BE2C (cell line): ENCODE measurements at regions not wholly inside any gene's neighbourhood (a gene's known extent, or its start where the extent isn't known, plus 50 kb on each side); places are given as distances from the start of the nearest gene placed in this dataset.
"Not testable (repeated sequence)": the region's sequence is repeated elsewhere in the genome, so short reads cannot be mapped to it uniquely, and the experiment has no call there.

Source experiments
- DNase-seq: peaks from one replicate; pipeline ENCODE4 v3.0.0-alpha.2; 2020
- H3K27me3 ChIP-seq: fragments of 250-450 bp; sonication (Bioruptor Pico); 2 replicates; pipeline ENCODE4 v1.5.1; 2020; ENCODE audit warnings: mild to moderate bottlenecking
- H3K36me3 ChIP-seq: fragments of 250-450 bp; sonication (Bioruptor Pico); 2 replicates; pipeline ENCODE4 v1.5.1; 2020; ENCODE audit warnings: mild to moderate bottlenecking
- H3K4me1 ChIP-seq: fragments of 250-450 bp; sonication (Bioruptor Pico); 2 replicates; pipeline ENCODE4 v1.5.1; 2020
- H3K4me3 ChIP-seq: 2 replicates; pipeline ENCODE4 v1.5.1; 2011; ENCODE audit warnings: low read depth, low read length
- H3K9me3 ChIP-seq: fragments of 250-450 bp; sonication (Bioruptor Pico); 2 replicates; pipeline ENCODE4 v1.5.1; 2020
- TF ChIP-seq, protein P1 (sequence below): IDR thresholded peaks from 2 replicates; pipeline ENCODE4 v1.5.1; 2012; ENCODE audit warnings: mild to moderate bottlenecking, low read depth, low read length

DNA sequence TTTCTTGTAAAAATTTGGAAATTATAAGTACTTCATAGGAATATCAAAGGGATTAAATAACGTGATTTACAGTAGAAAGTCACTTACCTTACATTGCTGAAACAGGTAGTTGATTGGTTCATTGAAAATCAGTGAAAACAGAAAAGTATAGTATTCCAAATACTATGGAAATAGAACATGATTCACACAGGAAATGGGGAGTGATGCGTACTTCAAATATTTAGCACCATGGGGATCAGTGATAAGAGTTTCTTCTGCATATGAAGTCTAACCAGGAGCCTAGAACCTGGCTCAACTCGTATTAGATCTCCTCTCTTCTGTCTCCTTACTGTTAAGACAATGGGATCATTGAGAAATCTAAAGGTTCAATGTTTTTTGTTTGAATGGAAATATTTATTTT, 133.3 kb downstream of the FAM174A start:
- Histone ChIP-seq H3K27me3 (no peaks in the 10 kb centered on the region), H3K4me1 (no peaks in the 10 kb centered on the region), H3K36me3 (no peaks in the 10 kb centered on the region), H3K4me3 (no peak overlapping the region), H3K9me3 (no peaks in the 10 kb centered on the region)
- TF ChIP-seq, protein P1, sequence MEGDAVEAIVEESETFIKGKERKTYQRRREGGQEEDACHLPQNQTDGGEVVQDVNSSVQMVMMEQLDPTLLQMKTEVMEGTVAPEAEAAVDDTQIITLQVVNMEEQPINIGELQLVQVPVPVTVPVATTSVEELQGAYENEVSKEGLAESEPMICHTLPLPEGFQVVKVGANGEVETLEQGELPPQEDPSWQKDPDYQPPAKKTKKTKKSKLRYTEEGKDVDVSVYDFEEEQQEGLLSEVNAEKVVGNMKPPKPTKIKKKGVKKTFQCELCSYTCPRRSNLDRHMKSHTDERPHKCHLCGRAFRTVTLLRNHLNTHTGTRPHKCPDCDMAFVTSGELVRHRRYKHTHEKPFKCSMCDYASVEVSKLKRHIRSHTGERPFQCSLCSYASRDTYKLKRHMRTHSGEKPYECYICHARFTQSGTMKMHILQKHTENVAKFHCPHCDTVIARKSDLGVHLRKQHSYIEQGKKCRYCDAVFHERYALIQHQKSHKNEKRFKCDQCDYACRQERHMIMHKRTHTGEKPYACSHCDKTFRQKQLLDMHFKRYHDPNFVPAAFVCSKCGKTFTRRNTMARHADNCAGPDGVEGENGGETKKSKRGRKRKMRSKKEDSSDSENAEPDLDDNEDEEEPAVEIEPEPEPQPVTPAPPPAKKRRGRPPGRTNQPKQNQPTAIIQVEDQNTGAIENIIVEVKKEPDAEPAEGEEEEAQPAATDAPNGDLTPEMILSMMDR, result no peak
- DNase-seq, result no peak

DNA sequence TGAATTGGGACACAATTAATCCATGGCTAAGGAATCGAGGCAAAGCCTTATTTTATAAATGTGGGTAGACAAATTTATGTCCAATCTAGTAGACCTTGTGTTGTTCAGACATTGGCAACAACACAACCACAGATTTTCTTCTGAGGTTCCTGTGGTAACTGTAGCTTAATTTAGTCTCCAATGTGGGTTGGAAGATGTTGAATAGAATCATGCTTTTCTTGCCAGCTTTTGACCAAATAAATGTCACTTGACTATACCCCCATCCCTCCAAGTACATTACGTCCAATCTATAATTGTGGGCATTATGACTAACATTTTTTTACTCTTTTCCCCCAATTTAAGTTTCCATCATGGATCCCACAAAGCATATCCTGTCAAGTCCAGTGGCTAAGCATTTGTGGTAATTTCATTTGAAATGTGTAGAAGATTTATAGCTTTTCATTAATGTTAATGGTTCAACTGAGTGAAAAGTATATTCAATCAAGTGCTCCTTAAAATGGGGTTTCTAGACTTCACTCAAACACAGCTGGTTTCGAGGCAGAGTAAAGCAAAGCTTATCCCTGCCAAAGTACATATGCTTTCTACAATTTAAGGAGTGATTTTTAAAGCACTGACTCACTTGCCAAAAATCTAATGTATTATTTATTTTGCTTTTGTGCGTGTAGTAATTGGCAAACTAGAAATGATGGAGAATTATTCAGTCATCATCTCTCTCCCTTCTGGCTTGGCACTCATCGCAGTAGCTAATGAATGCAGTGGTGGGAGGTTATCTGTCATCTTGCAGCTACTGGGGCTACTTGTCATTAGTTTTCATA, 141.8 kb downstream of the FAM174A start:
- TF ChIP-seq, protein P1, result no peak

DNA sequence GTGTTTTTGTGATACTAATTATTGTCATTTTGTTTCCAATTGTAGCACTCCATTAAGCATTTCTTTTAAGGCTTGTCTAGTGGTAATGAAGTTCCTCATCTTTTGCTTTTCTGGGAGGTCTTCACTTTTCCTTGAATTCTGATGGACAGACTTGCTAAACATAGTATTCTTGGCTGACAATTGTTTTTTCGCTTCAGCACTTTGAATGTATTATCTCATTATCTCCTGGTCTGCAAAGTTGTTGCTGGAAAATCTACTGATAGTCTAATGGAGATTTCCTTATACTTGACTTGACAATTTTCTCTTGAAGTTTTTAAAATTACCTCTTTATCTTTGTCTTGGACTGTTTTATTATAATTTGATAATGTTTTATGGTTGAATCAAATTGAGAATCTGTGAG, 147.5 kb downstream of the FAM174A start:
- no peak for DNase-seq
- Histone ChIP-seq H3K4me1 (peaks cover under 1% of the 10 kb centered on the region; the same call in 1 of the 2 replicates), H3K4me3 (no peak overlapping the region), H3K9me3 (peaks cover 5% of the 10 kb centered on the region; the same call in 1 of the 2 replicates), H3K36me3 (no peaks in the 10 kb centered on the region), H3K27me3 (no peaks in the 10 kb centered on the region)
- TF ChIP-seq, protein P1, result no peak

More for the DNA sequence above, 141.8 kb downstream of the FAM174A start:
- Histone ChIP-seq H3K4me3 (no peak overlapping the region), H3K36me3 (no peaks in the 10 kb centered on the region), H3K4me1 (peaks cover 5% of the 10 kb centered on the region; the same call in 1 of the 2 replicates), H3K27me3 (no peaks in the 10 kb centered on the region), H3K9me3 (no peaks in the 10 kb centered on the region)
- DNase-seq, result no peak

DNA sequence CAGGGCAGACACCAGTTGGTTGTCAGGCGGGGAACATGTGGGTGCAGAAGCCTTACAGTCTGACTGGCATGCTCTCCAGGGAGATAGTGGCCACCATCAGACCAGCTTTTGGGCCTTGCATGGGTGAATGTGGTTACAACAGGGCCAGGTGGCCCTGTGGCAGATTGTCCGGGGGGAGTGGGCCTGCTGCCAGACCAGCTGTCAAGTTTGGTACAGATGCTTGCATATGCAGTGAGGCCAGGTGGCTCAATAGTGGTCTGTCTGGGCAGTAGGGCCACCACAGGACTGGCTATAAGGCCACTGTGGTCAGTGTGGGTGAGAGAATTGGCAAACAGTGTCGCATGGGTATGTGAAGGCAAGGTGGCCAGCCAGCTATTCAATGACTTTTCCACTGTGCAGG, 148.7 kb downstream of the FAM174A start:
- no peak for DNase-seq
- Histone ChIP-seq H3K4me1 (no peaks in the 10 kb centered on the region), H3K36me3 (no peaks in the 10 kb centered on the region), H3K4me3 (no peak overlapping the region), H3K27me3 (no peaks in the 10 kb centered on the region), H3K9me3 (peaks cover 5% of the 10 kb centered on the region; the same call in 1 of the 2 replicates)
- TF ChIP-seq, protein P1, result no peak

DNA sequence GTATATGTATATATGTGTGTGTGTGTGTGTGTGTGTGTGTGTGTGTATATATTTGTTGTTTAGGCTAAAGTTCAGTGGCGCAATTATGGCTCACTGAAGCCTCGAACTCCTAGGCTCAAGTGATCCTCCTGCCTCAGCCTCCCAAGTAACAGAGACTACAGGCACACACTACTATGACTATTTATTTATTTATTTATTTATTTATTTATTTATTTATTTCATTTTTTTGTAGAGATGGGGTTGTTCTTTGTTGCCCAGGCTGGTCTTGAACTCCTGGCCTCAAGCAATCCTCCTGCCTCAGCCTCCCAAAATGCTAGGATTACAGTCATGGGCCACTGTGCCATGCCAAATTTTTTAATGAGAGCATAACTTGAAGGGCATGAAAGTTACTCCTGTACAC, 149.9 kb downstream of the FAM174A start:
- H3K4me3 ChIP-seq, H3K4me1 ChIP-seq, H3K27me3 ChIP-seq, H3K36me3 ChIP-seq, H3K9me3 ChIP-seq, DNase-seq: not testable (repeated sequence)

DNA sequence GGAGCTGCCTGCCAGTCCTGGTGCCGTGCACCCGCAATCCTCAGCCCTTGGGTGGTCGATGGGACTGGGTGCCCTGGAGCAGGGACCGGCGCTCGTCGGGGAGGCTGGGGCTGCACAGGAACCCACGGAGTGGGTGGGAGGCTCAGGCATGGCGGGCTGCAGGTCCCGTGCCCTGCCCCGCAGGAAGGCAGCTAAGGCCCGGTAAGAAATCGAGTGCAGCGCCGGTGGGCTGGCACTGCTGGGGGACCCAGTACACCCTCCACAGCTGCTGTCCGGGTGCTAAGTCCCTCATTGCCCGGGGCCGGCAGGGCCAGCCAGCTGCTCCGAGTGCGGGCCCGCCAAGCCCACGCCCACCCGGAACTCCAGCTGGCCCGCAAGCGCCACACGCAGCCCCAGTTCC, 153.7 kb downstream of the FAM174A start:
- H3K4me1 ChIP-seq, H3K27me3 ChIP-seq, H3K36me3 ChIP-seq, DNase-seq, H3K9me3 ChIP-seq, H3K4me3 ChIP-seq: not testable (repeated sequence)

DNA sequence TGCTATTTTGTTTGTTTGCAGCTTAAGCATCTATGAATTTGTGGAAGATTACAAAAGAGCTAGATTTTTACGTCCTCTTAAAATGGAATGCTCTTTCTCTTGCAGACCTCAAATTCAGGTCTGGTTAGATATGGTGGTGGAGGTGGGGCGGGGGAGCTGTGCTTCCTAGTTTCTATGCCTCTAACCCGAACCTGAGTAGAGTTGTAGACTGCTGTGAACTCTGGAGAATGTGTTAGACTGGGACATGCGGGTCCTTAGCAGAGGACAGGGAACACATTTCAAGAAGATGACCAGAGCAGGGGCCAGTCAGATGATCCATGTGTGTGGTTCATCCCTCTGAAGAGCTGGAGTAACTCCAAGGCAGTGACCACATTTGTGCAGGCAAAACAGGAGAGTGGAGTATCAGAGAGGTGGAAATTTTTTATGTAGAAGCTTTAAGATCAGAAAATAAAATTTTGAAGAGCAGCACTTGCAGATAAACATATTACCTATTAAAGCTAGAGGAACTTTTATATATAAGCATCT, 154.9 kb downstream of the FAM174A start:
- no peak overlapping the region for H3K4me3 ChIP-seq
- no peaks in the 10 kb centered on the region for H3K36me3 ChIP-seq
- DNase-seq, result no peak
- H3K27me3 ChIP-seq, result no peaks in the 10 kb centered on the region
- no peaks in the 10 kb centered on the region; the same call in 1 of the 2 replicates for H3K4me1 ChIP-seq
- H3K9me3 ChIP-seq, result no peaks in the 10 kb centered on the region
- TF ChIP-seq, protein P1, result no peak
